ENCODE measurements at regions not wholly inside any gene's neighbourhood (a gene's known extent, or its start where the extent isn't known, plus 50 kb on each side); places are given as distances from the start of the nearest gene placed in this dataset.

DNA sequence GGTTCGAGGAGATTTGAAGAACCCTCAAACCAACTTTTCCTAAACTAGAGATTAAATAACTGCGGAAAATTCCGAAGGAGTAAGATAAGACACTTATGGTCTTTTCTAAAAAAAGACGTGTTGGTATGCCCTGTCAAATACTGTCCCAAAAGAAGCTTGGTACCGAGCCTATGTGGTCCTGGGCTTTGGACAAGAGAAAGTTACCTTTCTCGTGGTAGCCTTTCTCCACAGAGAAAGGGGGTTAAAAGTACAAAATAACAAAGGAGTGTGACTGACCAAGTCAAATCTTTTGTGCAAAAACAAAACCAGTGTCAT, 56.2 kb upstream of the JCAD start:
- TF ChIP-seq CTCF (conservative IDR thresholded peaks at IDR 0.05; ENCODE audit: low read length) (no peak), EZH2phosphoT487 (IDR thresholded peaks at IDR 0.05; ENCODE audit: borderline replicate concordance) (no peak)

Data from Loucy (cell line).